GM11168 (cell line): ENCODE measurements at regions not wholly inside any gene's neighbourhood (a gene's known extent, or its start where the extent isn't known, plus 50 kb on each side); places are given as distances from the start of the nearest gene placed in this dataset.

Source experiments
- in situ Hi-C: fragments of 300-500 bp; cut with MboI; formaldehyde crosslinking; loops from one replicate; pipeline ENCODE4 v1.12.0; 2022; ENCODE audit warnings: low sequenced_read_pairs; ENCODE audit not compliant: unreplicated experiment

DNA sequence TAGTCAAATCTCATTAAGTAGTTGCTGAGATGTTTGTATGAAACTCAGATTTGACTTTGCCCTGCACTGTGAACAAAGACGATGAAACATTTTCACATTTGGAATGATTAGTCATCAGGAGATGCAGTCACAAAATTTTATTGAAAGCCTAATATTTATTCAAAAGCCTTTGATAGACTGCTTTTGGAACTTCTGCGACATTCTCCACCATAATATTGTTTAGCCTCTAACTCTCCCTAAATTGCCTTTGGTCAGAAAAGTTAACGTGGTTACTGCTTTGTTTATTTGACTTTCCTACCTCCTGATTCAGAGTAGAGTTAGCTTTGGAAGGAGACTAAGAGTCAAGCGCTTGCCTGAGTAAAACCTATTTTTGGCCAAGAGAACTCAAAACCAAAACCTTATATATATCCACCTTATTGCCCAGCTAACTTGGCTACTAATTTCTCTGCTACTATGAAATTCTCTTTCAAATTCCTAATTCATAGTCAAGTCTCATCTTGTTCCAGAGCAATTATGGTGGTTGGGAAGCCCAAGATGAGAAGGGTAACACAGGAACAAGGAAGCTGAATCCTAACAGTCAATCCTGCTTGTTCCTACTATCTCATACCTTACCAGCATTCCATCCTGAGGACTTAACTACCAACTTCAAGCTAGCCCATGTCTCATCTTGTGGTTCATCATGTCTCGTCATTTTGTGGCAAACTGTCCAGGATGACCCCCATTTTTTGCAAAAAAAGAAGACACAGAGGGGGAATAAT lies 429.6 kb downstream of the USP25 start:
- in situ Hi-C loops = no loop called here

DNA sequence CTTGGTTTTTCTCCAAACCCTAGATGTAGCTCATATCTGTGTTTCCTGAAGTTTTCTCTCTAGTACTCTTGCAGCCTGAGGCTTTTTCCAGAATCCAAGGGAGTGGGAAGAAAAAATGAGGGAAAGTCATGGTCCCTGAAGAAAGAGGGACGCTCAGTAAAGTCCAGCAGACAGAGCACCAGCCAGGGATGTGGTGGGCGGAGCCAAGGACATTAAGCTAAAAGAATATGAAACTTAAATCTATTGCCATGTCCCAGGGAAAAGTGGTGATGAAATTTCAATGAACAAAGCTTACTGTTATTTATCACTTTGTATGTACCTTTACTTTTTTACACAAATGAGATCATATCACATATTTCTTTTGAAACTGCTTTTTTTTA lies 430.2 kb downstream of the USP25 start:
- in situ Hi-C loops = no loop called here

- in situ Hi-C loops = no loop called here
These were observed 433.2 kb downstream of the USP25 start for GRCh38 chr21:16162953-16163352.

- in situ Hi-C loops = no loop called here
These were observed 439.3 kb downstream of the USP25 start for GRCh38 chr21:16169102-16169511.

GRCh38 chr21:16169779-16170178 lies 440.0 kb downstream of the USP25 start:
- in situ Hi-C loops = no loop called here

GRCh38 chr21:16176570-16176969 lies 446.8 kb downstream of the USP25 start:
- in situ Hi-C loops = no loop called here

- in situ Hi-C loops = no loop called here
These were observed 447.8 kb downstream of the USP25 start for GRCh38 chr21:16177532-16177931.

GRCh38 chr21:16179773-16180172 lies 450.0 kb downstream of the USP25 start:
- in situ Hi-C loops = no loop called here

- in situ Hi-C loops = no loop called here
These were observed 450.8 kb downstream of the USP25 start for GRCh38 chr21:16180614-16181013.

- in situ Hi-C loops = no loop called here
These were observed 451.2 kb downstream of the USP25 start for GRCh38 chr21:16181018-16181417.

DNA sequence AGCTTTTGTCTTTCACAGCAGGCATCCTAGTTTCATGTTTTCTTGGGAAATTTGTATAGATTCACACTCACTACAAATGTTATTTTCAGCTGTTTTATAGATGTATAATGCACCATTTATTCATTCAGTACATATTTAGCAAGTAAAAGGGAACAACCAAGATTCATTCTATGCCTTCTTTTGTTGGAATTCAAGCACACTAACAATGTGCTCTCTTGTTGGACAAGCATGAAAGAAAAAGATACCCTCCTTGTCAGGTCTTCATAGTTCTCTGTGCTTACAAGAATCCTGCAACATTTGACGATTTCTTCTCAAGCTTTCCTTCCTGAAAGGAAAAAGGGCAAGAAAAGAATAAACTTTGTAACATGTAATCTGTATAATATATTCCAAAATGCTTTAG lies 456.0 kb downstream of the USP25 start:
- in situ Hi-C loops = no loop called here

DNA sequence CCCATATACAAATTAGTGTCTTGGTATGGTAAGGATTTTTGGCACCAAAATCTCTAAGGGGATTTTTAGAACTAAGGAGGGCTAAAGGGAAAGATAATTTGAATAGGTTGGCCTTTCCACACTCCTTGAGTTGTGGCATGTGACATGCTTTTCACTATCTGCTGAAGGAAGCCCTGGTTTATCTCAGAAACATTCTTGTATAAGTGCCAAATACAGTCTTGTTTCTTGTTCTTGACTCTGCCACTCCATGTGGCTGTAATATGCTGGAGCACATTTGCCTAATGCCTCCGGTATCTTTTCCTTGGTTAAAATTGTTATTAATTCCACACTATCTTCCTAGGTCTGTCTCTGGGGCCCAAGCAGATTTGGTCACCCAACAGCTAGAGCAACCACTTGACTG lies 457.0 kb downstream of the USP25 start:
- in situ Hi-C loops = no loop called here

- in situ Hi-C loops = no loop called here
These were observed 458.0 kb downstream of the USP25 start for GRCh38 chr21:16187603-16188301.

DNA sequence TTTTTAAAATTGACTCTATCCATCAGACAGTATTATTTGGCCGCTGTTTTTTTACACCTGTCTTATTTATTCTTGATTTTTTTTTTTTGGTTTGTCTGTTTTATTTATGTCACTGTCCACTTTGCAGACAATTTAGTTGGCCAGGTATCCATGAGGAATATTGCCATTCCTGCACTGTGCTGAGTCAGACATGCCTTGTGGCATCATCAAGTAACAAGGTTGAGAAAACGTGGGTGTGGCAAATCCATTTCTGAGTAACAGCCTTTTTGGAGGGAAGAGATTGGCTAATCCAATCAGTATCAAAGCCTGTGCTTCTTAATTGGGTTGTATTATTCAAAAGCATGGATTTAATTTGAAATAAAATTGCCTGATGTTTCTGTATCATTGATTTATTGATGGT lies 463.1 kb downstream of the USP25 start:
- in situ Hi-C loops = no loop called here

DNA sequence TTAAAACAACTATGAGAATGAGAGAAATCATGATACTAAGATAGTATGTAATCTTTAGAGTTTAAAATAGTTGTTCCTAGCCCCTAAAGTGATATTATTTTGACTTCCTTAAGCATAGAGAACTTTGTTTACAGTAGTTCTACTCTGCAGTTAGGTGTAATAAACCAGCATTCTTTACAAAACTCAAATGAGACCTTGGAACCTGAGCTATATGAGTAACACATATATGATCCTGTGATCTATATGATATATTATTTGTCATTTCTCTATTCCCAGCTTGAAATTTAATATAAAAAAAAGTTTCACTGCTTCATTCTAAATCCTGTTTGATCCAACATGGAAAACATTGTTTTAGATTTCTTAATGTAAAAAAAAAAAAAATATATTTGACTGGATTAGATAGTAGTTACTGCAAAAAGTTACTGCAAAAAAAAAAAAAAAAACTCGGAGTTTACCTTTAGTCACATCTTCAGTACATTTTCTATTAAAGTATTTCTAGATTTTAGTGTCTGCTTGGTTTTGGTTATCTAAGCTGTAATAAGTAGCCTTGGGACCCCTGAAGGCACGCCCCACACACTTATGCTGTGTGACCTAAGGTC lies 463.8 kb downstream of the USP25 start:
- in situ Hi-C loops = no loop called here

DNA sequence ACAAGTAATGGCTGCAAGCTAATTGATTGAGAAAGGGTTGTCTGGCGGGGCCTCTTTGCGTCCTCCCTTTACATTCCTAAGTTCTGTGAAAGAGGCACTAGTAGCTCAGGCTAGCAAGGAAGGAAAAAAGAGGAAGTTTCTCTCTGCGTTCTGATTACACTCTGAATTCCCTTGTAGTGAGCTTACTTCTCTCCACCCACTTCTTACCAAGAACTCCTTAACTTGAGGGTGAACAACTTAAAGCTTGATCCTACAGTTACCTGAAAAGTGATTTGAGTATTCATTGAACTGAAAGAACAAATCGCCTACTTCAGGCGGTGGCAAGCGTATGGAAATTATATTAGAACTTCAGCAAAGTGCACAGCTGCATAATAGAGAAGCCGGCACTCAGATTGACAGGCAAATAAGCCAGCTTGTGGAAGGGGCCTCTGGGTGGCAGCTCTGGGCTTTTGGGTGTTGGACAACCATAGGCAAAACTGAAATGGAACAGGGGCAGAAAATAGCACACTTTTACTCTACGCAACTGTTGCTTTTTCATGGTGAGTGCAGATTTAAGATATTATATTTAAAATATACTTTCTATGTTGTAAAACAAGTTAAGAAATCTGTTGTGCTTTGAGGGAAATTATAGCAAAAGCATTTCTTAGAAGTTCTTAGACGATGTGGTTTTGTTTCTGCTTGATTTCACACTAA lies 464.5 kb downstream of the USP25 start:
- in situ Hi-C loops = no loop called here

- in situ Hi-C loops = no loop called here
These were observed 465.2 kb downstream of the USP25 start for GRCh38 chr21:16194788-16195537.

GRCh38 chr21:16195538-16195910 lies 465.7 kb downstream of the USP25 start:
- in situ Hi-C loops = no loop called here

GRCh38 chr21:16196001-16196400 lies 466.2 kb downstream of the USP25 start:
- in situ Hi-C loops = no loop called here

DNA sequence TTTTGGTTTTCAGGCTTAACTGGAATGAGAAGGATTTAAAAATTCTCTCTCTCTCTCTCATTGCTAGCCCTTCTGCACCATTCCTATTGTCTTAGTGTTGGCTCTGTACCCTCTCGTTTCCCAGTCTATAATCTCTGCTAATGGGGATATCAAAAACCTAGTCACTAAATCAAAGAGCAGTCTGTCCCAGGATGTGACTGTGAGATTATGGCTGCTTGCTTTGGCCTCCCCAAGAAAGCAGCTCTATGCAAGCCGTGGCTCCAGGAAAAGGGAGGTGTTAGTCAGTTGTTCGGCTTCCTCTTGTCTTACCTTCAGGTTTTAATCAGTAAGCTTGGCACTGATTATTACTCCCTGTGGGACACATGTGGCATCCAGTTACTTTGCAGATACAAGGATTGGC lies 468.8 kb downstream of the USP25 start:
- in situ Hi-C loops = no loop called here
